Fibroblast of lung (primary cell): ENCODE measurements at regions not wholly inside any gene's neighbourhood (a gene's known extent, or its start where the extent isn't known, plus 50 kb on each side); places are given as distances from the start of the nearest gene placed in this dataset.
"Not testable (repeated sequence)": the region's sequence is repeated elsewhere in the genome, so short reads cannot be mapped to it uniquely, and the experiment has no call there.

Experiments used
- EZH2 ChIP-seq: IDR thresholded peaks from 2 replicates; pipeline ENCODE4 v1.5.1; 2012; ENCODE audit warnings: low read length, control low read depth, mild to moderate bottlenecking; ENCODE audit errors: missing control alignments
- TF ChIP-seq, protein P1 (sequence below), 2 donors: IDR thresholded peaks in 1 of 2; conservative IDR thresholded peaks in 1 of 2; 1 replicate in 1 of 2; 2 replicates in 1 of 2; pipeline ENCODE4 v1.5.1; 2011 to 2012; ENCODE audit warnings: low read length in 2 of 2, control low read depth in 1 of 2, inconsistent platforms in 1 of 2, low read depth in 1 of 2, mild to moderate bottlenecking in 1 of 2

DNA sequence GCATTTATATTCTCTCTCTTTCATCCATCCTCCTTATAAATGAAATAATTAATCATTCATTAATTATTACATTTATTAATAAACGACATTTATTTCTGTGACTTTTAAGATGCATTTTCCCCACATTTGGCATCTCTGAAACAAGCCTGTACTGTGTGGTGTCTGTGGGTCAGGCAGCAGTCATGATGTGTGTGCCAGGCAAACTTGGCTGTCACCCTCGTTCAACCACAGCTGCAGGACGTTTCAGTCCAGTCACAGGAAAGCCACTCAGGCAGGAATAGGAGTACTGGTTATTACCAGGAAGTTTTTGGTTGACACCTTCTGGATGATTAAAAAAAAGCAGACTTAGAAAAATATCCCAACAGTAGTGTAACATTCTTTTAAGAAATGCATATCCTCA, 175.6 kb upstream of the LRRC61 start:
- TF ChIP-seq, protein P1, sequence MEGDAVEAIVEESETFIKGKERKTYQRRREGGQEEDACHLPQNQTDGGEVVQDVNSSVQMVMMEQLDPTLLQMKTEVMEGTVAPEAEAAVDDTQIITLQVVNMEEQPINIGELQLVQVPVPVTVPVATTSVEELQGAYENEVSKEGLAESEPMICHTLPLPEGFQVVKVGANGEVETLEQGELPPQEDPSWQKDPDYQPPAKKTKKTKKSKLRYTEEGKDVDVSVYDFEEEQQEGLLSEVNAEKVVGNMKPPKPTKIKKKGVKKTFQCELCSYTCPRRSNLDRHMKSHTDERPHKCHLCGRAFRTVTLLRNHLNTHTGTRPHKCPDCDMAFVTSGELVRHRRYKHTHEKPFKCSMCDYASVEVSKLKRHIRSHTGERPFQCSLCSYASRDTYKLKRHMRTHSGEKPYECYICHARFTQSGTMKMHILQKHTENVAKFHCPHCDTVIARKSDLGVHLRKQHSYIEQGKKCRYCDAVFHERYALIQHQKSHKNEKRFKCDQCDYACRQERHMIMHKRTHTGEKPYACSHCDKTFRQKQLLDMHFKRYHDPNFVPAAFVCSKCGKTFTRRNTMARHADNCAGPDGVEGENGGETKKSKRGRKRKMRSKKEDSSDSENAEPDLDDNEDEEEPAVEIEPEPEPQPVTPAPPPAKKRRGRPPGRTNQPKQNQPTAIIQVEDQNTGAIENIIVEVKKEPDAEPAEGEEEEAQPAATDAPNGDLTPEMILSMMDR (conservative IDR thresholded peaks at IDR 0.05 in 1 of 2, IDR thresholded peaks at IDR 0.05 in 1 of 2; ENCODE audit: low read depth in 1 of 2, low read length in 2 of 2), result not testable (repeated sequence)
- not testable (repeated sequence) for TF ChIP-seq EZH2
